Neural progenitor cell (in vitro differentiated cells): ENCODE measurements at regions not wholly inside any gene's neighbourhood (a gene's known extent, or its start where the extent isn't known, plus 50 kb on each side); places are given as distances from the start of the nearest gene placed in this dataset.

Source experiments
- EZH2 ChIP-seq: fragments of 200-600 bp; sonication (generic); IDR thresholded peaks from 2 replicates; pipeline ENCODE4 v1.6.1; 2017; ENCODE audit warnings: antibody characterized with exemption, mild to moderate bottlenecking, moderate library complexity
- EZH2phosphoT487 ChIP-seq: fragments of 200-600 bp; sonication (generic); IDR thresholded peaks from 2 replicates; pipeline ENCODE4 v1.6.1; 2017; ENCODE audit warnings: antibody characterized with exemption
- TF ChIP-seq, protein P1 (sequence below): fragments of 200-600 bp; sonication (generic); IDR thresholded peaks from 2 replicates; pipeline ENCODE4 v1.5.1; 2017; ENCODE audit warnings: antibody characterized with exemption, mild to moderate bottlenecking

DNA sequence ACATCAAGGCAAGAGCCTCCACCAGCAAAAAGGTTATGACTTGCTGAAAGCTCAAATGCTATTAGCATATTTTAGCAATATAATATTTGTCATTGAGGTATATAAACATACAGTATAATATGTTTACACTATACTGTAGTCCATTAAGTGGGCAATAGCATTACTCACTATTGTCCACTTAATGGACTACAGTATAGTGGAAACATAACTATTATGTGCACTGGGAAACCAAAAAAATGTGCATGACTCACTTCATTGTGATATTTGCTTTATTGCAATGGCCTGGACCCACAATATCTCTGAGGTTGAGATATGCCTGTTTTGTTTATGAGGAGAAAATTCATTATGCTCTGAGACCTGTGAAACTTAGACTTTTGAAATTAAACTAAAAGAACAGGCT is 300.0 kb downstream of the BARHL2 start:
- TF ChIP-seq, protein P1, sequence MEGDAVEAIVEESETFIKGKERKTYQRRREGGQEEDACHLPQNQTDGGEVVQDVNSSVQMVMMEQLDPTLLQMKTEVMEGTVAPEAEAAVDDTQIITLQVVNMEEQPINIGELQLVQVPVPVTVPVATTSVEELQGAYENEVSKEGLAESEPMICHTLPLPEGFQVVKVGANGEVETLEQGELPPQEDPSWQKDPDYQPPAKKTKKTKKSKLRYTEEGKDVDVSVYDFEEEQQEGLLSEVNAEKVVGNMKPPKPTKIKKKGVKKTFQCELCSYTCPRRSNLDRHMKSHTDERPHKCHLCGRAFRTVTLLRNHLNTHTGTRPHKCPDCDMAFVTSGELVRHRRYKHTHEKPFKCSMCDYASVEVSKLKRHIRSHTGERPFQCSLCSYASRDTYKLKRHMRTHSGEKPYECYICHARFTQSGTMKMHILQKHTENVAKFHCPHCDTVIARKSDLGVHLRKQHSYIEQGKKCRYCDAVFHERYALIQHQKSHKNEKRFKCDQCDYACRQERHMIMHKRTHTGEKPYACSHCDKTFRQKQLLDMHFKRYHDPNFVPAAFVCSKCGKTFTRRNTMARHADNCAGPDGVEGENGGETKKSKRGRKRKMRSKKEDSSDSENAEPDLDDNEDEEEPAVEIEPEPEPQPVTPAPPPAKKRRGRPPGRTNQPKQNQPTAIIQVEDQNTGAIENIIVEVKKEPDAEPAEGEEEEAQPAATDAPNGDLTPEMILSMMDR = no peak
- TF ChIP-seq EZH2 (no peak), EZH2phosphoT487 (no peak)
